ENCODE measurements at regions not wholly inside any gene's neighbourhood (a gene's known extent, or its start where the extent isn't known, plus 50 kb on each side); places are given as distances from the start of the nearest gene placed in this dataset.
"Not testable (repeated sequence)": the region's sequence is repeated elsewhere in the genome, so short reads cannot be mapped to it uniquely, and the experiment has no call there.

GRCh38 chr13:87736849-87737385, 65.7 kb downstream of the SLITRK5 start:
- DNase-seq: no peak

DNA sequence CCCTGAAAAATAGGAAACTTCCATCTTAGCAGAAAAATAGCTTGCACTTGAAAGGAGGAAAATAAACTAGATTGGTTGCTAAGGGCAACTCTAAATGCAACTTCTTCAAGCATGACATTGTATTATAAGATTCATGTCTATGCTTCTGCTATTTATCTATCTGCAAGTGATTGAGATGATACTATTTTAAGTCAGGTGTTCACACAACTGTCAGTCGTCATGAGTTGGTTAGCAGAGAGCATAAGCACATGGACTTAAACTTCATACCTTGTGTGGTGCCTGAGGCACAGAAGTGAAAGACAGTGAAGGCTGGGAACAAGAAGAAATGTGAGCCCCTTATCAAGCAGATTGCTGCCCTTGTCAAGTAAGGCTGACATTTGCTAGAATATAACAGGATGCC, 82.9 kb downstream of the SLITRK5 start:
- DNase-seq: no peak

DNA sequence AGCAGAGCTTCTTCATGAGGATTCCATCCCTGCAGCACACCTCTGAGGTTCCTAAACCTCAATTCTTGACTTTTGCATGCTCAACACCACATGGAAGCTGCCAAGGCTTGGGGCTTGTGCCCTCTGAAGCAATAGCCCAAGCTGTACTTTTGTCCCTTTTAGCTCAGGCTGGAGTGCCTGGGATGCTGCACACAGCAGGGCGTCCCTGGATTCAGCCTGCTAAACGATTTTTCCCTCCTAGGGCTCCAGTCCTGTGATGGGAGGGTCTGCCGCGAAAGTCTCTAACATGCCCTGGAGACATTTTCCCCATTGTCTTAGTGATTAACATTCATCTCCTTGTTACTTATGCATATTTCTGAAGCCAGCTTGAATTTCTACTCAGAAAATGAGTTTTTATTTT, 98.3 kb downstream of the SLITRK5 start:
- DNase-seq: no peak

DNA sequence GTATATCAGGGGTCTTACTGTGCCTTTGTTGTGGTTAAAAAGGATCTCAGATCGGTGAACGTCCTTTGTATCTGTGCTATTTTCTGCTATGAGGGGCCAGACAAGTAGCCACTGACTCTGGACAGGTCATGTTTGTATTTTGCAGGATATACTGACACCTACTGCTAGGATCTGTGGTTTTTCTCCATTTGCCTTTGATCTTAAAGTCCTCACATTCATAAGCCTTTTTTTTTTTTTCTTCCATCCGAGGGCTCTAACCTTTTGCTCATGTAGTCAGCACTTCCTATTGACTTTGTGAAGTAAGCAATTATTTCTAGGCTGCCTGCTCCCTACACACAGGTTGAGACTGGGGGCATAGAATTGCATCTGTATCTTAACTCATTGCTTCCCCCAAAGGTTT, 106.2 kb downstream of the SLITRK5 start:
- no peak for DNase-seq

- no peak for DNase-seq
Observed at GRCh38 chr13:87778128-87778527, 107.0 kb downstream of the SLITRK5 start.

GRCh38 chr13:87779426-87779825, 108.3 kb downstream of the SLITRK5 start:
- no peak for DNase-seq

GRCh38 chr13:87783366-87783765, 112.2 kb downstream of the SLITRK5 start:
- no peak for DNase-seq

- DNase-seq: no peak
Observed at GRCh38 chr13:87788363-87788762, 117.2 kb downstream of the SLITRK5 start.

DNA sequence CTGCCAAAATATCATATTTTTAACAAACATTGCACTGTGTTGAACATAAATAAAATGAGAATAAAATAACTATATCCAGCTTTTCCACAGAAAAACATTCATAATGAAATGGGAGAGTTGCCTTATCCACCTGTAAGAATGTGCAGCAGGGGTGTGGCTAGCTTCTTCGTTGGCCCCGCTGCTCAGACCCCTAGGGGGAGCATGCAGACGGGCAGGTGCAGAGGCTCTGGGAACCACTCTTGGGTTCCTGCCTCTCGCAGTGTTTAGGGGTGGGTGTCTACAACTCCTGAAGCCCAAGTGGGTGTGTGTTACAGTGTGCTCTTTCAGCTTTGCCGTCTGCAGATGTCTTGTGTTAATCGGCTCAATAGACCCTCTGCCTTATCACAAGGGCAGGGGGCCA, 121.7 kb downstream of the SLITRK5 start:
- DNase-seq: no peak

GRCh38 chr13:87798536-87798935, 127.4 kb downstream of the SLITRK5 start:
- no peak for DNase-seq

DNA sequence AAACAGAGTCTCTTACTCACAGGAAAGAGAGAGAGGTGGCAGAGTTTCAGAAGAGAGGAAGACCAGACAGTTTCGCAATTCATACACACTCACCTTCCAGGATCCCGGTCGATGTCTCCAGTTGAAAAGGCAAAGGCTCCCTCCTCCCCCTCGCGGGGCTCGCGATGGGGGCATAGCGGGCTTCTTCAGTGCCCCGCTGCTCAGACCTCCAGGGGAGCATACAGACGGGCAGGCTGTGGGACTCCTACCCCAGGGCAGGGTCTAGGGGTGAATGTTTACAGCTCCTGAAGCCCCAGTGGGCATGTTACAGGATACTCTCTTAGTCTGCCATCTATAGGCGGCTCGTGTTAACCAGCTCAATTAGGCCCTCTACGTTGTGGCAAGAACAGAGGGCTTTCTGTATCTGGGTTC, 139.2 kb downstream of the SLITRK5 start:
- no peak for DNase-seq

GRCh38 chr13:87810920-87811344, 139.8 kb downstream of the SLITRK5 start:
- no peak for DNase-seq

DNA sequence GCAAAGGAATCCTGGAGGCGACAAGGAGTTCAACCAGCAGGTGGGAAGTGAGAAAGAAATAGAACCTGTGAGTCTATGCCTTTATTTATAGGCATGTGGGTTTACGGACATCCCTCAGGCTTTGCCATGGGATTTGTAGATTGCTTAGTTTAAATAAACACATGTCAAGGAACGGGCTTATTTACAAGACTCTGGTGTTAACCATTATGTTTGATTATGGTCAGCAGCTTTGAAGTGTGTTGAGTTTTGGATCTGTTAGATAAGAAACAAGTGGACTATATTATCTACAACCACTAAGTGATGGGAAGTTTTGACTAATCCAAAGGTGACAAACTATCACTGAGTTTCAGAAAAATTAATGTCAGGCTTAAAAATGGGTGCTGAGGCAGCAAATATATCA, 143.2 kb downstream of the SLITRK5 start:
- no peak for DNase-seq

DNA sequence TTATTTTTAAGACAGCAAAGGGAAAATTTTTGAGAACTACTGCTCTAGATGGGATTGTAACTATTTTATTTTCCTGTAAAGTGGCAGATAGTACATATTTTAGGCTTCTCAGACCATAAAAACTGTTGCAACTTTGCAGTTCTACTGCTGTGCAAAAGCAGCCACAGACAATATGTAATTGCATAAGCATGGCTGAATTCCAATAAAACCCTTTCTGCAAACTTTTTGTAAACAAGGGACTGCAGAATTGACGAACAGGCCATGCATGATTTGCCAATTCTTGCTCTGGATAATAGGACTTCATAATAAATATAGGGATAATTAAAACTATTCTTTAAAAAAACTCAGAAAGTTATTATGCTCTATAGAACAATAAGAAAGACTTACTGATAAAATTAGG, 149.1 kb downstream of the SLITRK5 start:
- DNase-seq: no peak

DNA sequence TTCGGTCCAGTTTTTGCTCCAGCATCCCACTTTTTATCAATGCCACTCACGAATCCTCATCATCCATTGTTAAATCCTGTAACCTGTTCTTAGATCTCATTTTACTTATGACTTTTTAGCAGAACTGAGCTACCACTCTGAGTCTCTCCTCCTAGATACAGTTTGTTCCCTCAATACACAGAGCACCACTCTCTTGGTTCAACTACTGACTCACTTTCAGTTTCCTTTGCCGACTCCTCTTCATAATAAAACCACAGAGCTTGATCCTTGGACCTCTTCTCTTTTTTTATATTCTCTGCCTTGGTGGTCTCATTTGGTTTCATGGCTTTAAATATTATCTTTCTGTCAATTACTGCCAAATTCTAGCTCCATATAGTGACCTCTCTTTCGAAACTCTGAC, 150.3 kb downstream of the SLITRK5 start:
- no peak for DNase-seq

GRCh38 chr13:87826301-87826700, 155.1 kb downstream of the SLITRK5 start:
- DNase-seq: not testable (repeated sequence)

DNA sequence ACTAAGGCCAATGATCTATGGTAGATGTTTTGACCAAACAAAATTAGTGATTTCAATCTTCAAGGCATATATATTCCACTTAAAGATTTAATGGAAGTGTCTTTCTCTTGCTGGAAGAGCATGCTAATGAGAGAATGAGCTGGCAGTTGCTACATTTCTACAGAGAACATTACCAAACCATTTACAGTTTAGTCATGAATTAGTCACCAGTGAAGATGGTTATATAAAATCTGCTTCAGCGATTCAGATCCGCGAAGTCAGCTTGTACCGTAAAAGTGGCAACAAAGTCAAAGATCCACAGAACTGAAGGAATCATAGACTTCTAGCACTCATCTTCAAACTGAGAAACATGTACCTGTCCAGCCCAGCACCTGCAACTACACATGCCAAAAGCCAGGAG, 156.3 kb downstream of the SLITRK5 start:
- no peak for DNase-seq

DNA sequence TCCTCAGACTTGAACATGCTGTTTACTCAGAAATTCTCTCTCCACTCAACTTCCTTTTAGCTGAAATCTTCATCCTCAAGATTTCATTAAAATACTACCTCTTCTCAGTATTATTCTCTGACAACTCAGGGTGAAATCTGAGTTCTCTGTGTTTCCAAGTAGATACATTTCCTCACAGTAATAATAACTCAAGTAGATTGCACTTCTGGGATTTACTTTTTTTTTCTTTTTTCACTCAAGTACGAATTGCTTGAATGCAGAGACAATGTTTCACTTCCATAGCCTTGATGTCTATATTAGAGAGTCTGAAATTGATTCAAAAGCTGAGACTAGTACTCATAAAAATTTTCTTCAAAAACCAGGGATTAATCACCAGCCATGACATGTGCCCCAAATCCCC, 166.4 kb downstream of the SLITRK5 start:
- no peak for DNase-seq

- no peak for DNase-seq
Observed at GRCh38 chr13:87837946-87838345, 166.8 kb downstream of the SLITRK5 start.

GRCh38 chr13:87851410-87851809, 180.2 kb downstream of the SLITRK5 start:
- no peak for DNase-seq

DNA sequence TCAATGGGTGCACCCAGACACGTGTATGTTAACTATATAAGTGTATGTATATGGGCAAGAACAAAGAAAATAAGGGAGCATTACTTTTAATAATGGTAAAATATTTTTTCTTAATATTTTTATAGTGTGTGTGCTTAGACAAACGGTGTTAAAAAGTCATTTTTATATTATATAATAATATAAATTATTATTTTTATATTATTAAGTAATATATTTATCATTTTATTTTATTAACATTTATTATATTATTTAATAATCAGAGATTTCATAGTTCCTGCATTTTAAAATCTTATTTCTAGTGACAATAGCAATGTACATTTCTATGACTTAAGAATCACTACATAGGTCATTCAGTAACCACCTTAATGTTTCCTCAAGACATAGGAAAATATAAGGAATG, 184.4 kb downstream of the SLITRK5 start:
- no peak for DNase-seq

- DNase-seq: no peak
Observed at GRCh38 chr13:87859261-87859660, 188.1 kb downstream of the SLITRK5 start.

DNA sequence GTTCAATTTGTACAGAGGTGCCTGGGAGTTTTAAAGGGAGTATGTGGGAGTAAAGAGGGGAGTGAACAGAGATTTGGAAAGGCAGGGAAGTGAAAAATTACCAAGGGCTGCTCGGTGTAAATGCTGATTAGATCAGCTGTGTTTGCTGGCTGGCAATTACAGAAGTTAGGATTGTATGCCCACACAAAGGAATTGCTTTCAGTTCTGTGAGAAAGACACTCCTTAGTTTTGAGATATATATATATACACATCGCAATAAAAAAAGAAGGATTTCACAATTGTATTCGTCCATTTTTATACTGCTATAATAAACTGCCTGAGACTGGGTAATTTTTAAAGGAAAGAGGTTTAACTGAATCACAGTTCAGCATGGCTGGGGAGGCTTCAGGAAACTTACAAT, 196.3 kb downstream of the SLITRK5 start:
- no peak for DNase-seq

- no peak for DNase-seq
Observed at GRCh38 chr13:87868731-87869130, 197.6 kb downstream of the SLITRK5 start.

- no peak for DNase-seq
Observed at GRCh38 chr13:87872813-87873212, 201.6 kb downstream of the SLITRK5 start.

DNA sequence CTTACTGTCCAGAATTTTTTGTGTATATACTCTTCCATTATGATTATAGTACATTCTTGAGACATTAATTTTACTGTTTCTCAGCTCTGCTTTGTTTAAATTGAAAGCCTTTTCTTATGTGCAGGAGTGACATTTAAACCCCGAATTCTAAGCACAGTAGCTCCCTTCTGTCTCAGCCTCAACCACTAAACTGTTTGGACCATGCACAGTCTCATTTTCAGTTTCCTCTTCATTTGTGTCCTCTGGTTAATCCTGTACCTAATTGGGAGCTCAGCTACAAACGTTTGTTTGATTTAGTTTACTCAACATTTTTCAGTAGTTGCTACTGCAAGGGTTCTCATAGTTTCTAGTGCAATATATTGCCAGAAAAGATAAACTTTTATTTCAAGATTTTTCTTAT, 206.3 kb downstream of the SLITRK5 start:
- DNase-seq: no peak
